H9 (cell line): ENCODE measurements at regions not wholly inside any gene's neighbourhood (a gene's known extent, or its start where the extent isn't known, plus 50 kb on each side); places are given as distances from the start of the nearest gene placed in this dataset.

Source experiments
- DNase-seq: peaks from one replicate; pipeline ENCODE4 v3.0.0-alpha.2; 2017
- H2AFZ ChIP-seq: one replicate; pipeline ENCODE4 v1.6.1; 2013; ENCODE audit warnings: mild to moderate bottlenecking, low read length, control low read depth, moderate library complexity
- H2AK5ac ChIP-seq: 2 replicates; pipeline ENCODE4 v1.6.1; 2013; ENCODE audit warnings: low read length, control low read depth, mixed read lengths; ENCODE audit not compliant: insufficient read length
- H2BK120ac ChIP-seq: one replicate; pipeline ENCODE4 v1.6.1; 2013; ENCODE audit warnings: low read depth, mild to moderate bottlenecking, low read length, control low read depth, inconsistent platforms; ENCODE audit not compliant: poor library complexity, severe bottlenecking
- H2BK12ac ChIP-seq: 2 replicates; pipeline ENCODE4 v1.6.1; 2013; ENCODE audit warnings: low read length, control low read depth, mixed read lengths, low read depth; ENCODE audit not compliant: insufficient read length
- H2BK15ac ChIP-seq: 2 replicates; pipeline ENCODE4 v1.6.1; 2013; ENCODE audit warnings: low read depth, low read length, control low read depth
- H2BK20ac ChIP-seq: one replicate; pipeline ENCODE4 v1.6.1; 2013; ENCODE audit warnings: low read depth, mild to moderate bottlenecking, low read length, control low read depth, inconsistent platforms; ENCODE audit not compliant: poor library complexity, severe bottlenecking
- H2BK5ac ChIP-seq: 2 replicates; pipeline ENCODE4 v1.6.1; 2013; ENCODE audit warnings: low read length, control low read depth, mixed read lengths; ENCODE audit not compliant: insufficient read length
- H3K14ac ChIP-seq: 2 replicates; pipeline ENCODE4 v1.6.1; 2013; ENCODE audit warnings: low read length, control low read depth; ENCODE audit not compliant: insufficient read depth
- H3K18ac ChIP-seq: 2 replicates; pipeline ENCODE4 v1.6.1; 2013; ENCODE audit warnings: low read depth, mild to moderate bottlenecking, mixed read lengths, low read length, control low read depth; ENCODE audit not compliant: insufficient read length
- H3K23ac ChIP-seq: 2 replicates; pipeline ENCODE4 v1.6.1; 2013; ENCODE audit warnings: low read length, control low read depth, mixed read lengths, low read depth; ENCODE audit not compliant: insufficient read length
- H3K23me2 ChIP-seq: 2 replicates; pipeline ENCODE4 v1.6.1; 2013; ENCODE audit warnings: low read depth, mild to moderate bottlenecking, mixed read lengths, low read length, control low read depth; ENCODE audit not compliant: insufficient read length, poor library complexity, severe bottlenecking
- H3K27ac ChIP-seq: 2 replicates; pipeline ENCODE4 v1.5.1; 2013; ENCODE audit warnings: low read length, control low read depth, mixed read lengths, low read depth; ENCODE audit not compliant: insufficient read length
- H3K27me3 ChIP-seq: 2 replicates; pipeline ENCODE4 v1.6.1; 2013; ENCODE audit warnings: low read length, control low read depth, inconsistent platforms; ENCODE audit not compliant: insufficient read depth
- H3K4ac ChIP-seq: 2 replicates; pipeline ENCODE4 v1.6.1; 2013; ENCODE audit warnings: low read depth, mild to moderate bottlenecking, control low read depth, inconsistent platforms, low read length, moderate library complexity
- H3K4me1 ChIP-seq: 2 replicates; pipeline ENCODE4 v1.6.1; 2013; ENCODE audit warnings: low read length, control low read depth, inconsistent platforms; ENCODE audit not compliant: insufficient read depth
- H3K4me2 ChIP-seq: 2 replicates; pipeline ENCODE4 v1.6.1; 2013; ENCODE audit warnings: low read length, control low read depth, mixed read lengths; ENCODE audit not compliant: insufficient read length, insufficient read depth
- H3K56ac ChIP-seq: 2 replicates; pipeline ENCODE4 v1.6.1; 2013; ENCODE audit warnings: low read depth, mild to moderate bottlenecking, mixed read lengths, low read length, control low read depth; ENCODE audit not compliant: insufficient read length
- H3K79me1 ChIP-seq: 2 replicates; pipeline ENCODE4 v1.6.1; 2013; ENCODE audit warnings: low read depth, mild to moderate bottlenecking, moderate library complexity, low read length, control low read depth, inconsistent platforms; ENCODE audit not compliant: insufficient read depth, poor library complexity, severe bottlenecking
- H3K79me2 ChIP-seq: 2 replicates; pipeline ENCODE4 v1.6.1; 2013; ENCODE audit warnings: low read length, control low read depth, inconsistent platforms; ENCODE audit not compliant: insufficient read depth
- H3K9ac ChIP-seq: 2 replicates; pipeline ENCODE4 v1.6.1; 2013; ENCODE audit warnings: low read length, control low read depth, mixed read lengths; ENCODE audit not compliant: insufficient read length; ENCODE audit errors: extremely low read depth
- H3K9me3 ChIP-seq: one replicate; pipeline ENCODE4 v1.6.1; 2013; ENCODE audit warnings: low read depth, low read length, inconsistent platforms; ENCODE audit not compliant: control insufficient read depth
- H3T11ph ChIP-seq: one replicate; pipeline ENCODE4 v1.6.1; 2013; ENCODE audit warnings: mild to moderate bottlenecking, low read length, control low read depth, inconsistent platforms
- H4K20me1 ChIP-seq: one replicate; pipeline ENCODE4 v1.6.1; 2013; ENCODE audit not compliant: control insufficient read depth, insufficient read length, insufficient read depth
- H4K5ac ChIP-seq: 2 replicates; pipeline ENCODE4 v1.6.1; 2013; ENCODE audit warnings: low read depth, mild to moderate bottlenecking, mixed read lengths, low read length, control low read depth; ENCODE audit not compliant: insufficient read length
- H4K8ac ChIP-seq: replicated peaks from 2 replicates; pipeline ENCODE4 v1.6.1; 2013; ENCODE audit warnings: low read length, control low read depth, mixed read lengths, low read depth; ENCODE audit not compliant: insufficient read length
- H4K91ac ChIP-seq: 2 replicates; pipeline ENCODE4 v1.6.1; 2013; ENCODE audit warnings: low read depth, mild to moderate bottlenecking, moderate library complexity, mixed read lengths, low read length, control low read depth; ENCODE audit not compliant: insufficient read length
- H3K27ac Mint-ChIP-seq, 3 experiments: 2 replicates in 2 of 3; 3 replicates in 1 of 3; pipeline ENCODE4 v1.8.0; 2020 to 2021; ENCODE audit warnings: mixed read lengths in 3 of 3, mild to moderate bottlenecking in 1 of 3, moderate library complexity in 1 of 3
- H3K27me3 Mint-ChIP-seq: 2 replicates; pipeline ENCODE4 v1.8.0; 2021; ENCODE audit warnings: low read depth, mild to moderate bottlenecking, moderate library complexity, mixed read lengths
- H3K36me3 Mint-ChIP-seq, 3 experiments: 2 replicates in 2 of 3; 3 replicates in 1 of 3; pipeline ENCODE4 v1.8.0; 2020 to 2021; ENCODE audit warnings: low read depth in 3 of 3, mixed read lengths in 3 of 3; ENCODE audit not compliant: insufficient read depth in 1 of 3
- H3K4me1 Mint-ChIP-seq, 2 experiments: 2 replicates each; pipeline ENCODE4 v1.8.0; 2020; ENCODE audit warnings: mixed read lengths in 2 of 2
- H3K4me3 Mint-ChIP-seq, 2 experiments: 2 replicates in 1 of 2; 3 replicates in 1 of 2; pipeline ENCODE4 v1.8.0; 2020 to 2021; ENCODE audit warnings: mild to moderate bottlenecking in 2 of 2, mixed read lengths in 2 of 2, moderate library complexity in 1 of 2
- H3K9me3 Mint-ChIP-seq, 2 experiments: 2 replicates in 1 of 2; 3 replicates in 1 of 2; pipeline ENCODE4 v1.8.0; 2020; ENCODE audit warnings: mild to moderate bottlenecking in 2 of 2, mixed read lengths in 2 of 2, moderate library complexity in 1 of 2
- CTCF ChIP-seq: fragments of 200-600 bp; sonication (generic); conservative IDR thresholded peaks from 3 replicates; pipeline ENCODE4 v1.8.0; 2021; ENCODE audit warnings: antibody characterized with exemption, mild to moderate bottlenecking

GRCh38 chr10:21047096-21047495 is 150.0 kb upstream of the NEBL start:
- Histone ChIP-seq H4K20me1 (no peaks in the 10 kb centered on the region), H3K4me2 (no peak overlapping the region), H3T11ph (no peak overlapping the region), H2AFZ (no peak overlapping the region), H3K79me1 (no peaks in the 10 kb centered on the region), H4K5ac (no peak overlapping the region), H3K23ac (no peak overlapping the region), H3K4me1 (no peaks in the 10 kb centered on the region), H3K18ac (no peak overlapping the region), H2BK20ac (no peak overlapping the region), H3K23me2 (no peaks in the 10 kb centered on the region), H2BK5ac (no peak overlapping the region), H2BK120ac (no peak overlapping the region), H3K56ac (no peak overlapping the region), H3K79me2 (no peaks in the 10 kb centered on the region), H2AK5ac (no peak overlapping the region), H3K9ac (no peak overlapping the region), H2BK12ac (no peak overlapping the region), H3K27me3 (no peaks in the 10 kb centered on the region), H3K4ac (no peak overlapping the region), H4K91ac (no peak overlapping the region), H3K14ac (no peak overlapping the region), H4K8ac (no peak overlapping the region), H3K27ac (no peak overlapping the region), H2BK15ac (no peak overlapping the region), H3K9me3 (no peaks in the 10 kb centered on the region)
- peaks cover 4 to 7% of the 10 kb centered on the region in 2 experiments; a peak in 3 of 5 replicates for H3K9me3 Mint-ChIP-seq
- no peak for DNase-seq
- no peak for TF ChIP-seq CTCF
- peaks cover 0 to 6% (median 4%) of the 10 kb centered on the region in 3 experiments; a peak in 3 of 7 replicates for H3K36me3 Mint-ChIP-seq
- peaks cover 9 to 12% of the 10 kb centered on the region in 2 experiments for H3K4me1 Mint-ChIP-seq
- no peak overlapping the region for H3K4me3 Mint-ChIP-seq
- no peak overlapping the region for H3K27ac Mint-ChIP-seq
- H3K27me3 Mint-ChIP-seq: no peaks in the 10 kb centered on the region
